SK-MEL-5 (cell line): ENCODE measurements at regions not wholly inside any gene's neighbourhood (a gene's known extent, or its start where the extent isn't known, plus 50 kb on each side); places are given as distances from the start of the nearest gene placed in this dataset.

Experiments used
- DNase-seq: peaks from one replicate; pipeline ENCODE4 v3.0.0-alpha.2; 2016; ENCODE audit warnings: low read depth, low spot score
- in situ Hi-C: cut with HindIII; loops from 2 replicates; pipeline ENCODE4 v1.10.0; 2016; ENCODE audit warnings: low sequenced_read_pairs, high pct_unique_total_duplicates, low pct_unique_long_range_greater_than_20kb

GRCh38 chr17:63362115-63362514 lies 84.0 kb downstream of the CYB561 start:
- in situ Hi-C loops, result no loop called here

GRCh38 chr17:63364387-63364786 lies 81.7 kb downstream of the CYB561 start:
- DNase-seq, result no peak
- in situ Hi-C loops, result no loop called here

More at GRCh38 chr17:63362115-63362514, 84.0 kb downstream of the CYB561 start:
- DNase-seq, result no peak

- in situ Hi-C loops, result no loop called here
Observed at GRCh38 chr17:63364944-63365343, 81.2 kb downstream of the CYB561 start.

GRCh38 chr17:63365366-63366240 lies 80.5 kb downstream of the CYB561 start:
- no peak for DNase-seq
- in situ Hi-C loops, result no loop called here

More at GRCh38 chr17:63364944-63365343, 81.2 kb downstream of the CYB561 start:
- no peak for DNase-seq

- in situ Hi-C loops, result no loop called here
- DNase-seq, result no peak
Observed at GRCh38 chr17:63366241-63366566, 79.9 kb downstream of the CYB561 start.

- peak; percentile 29 for DNase-seq
Observed at GRCh38 chr17:63369233-63369632, 76.9 kb downstream of the CYB561 start.

GRCh38 chr17:63370696-63371095 lies 75.4 kb downstream of the CYB561 start:
- DNase-seq, result no peak
- in situ Hi-C loops, result no loop called here

More at GRCh38 chr17:63369233-63369632, 76.9 kb downstream of the CYB561 start:
- in situ Hi-C loops, result no loop called here

- in situ Hi-C loops, result no loop called here
- no peak for DNase-seq
Observed at GRCh38 chr17:63376949-63377348, 69.2 kb downstream of the CYB561 start.

- in situ Hi-C loops, result no loop called here
- DNase-seq, result no peak
Observed at GRCh38 chr17:63378411-63379375, 67.4 kb downstream of the CYB561 start.

GRCh38 chr17:63379636-63380035 lies 66.5 kb downstream of the CYB561 start:
- DNase-seq, result no peak
- in situ Hi-C loops, result no loop called here

- DNase-seq, result no peak
- in situ Hi-C loops, result no loop called here
Observed at GRCh38 chr17:63381101-63381729, 64.9 kb downstream of the CYB561 start.

- DNase-seq, result no peak
- in situ Hi-C loops, result no loop called here
Observed at GRCh38 chr17:63382136-63382535, 64.0 kb downstream of the CYB561 start.
